ENCODE measurements at regions not wholly inside any gene's neighbourhood (a gene's known extent, or its start where the extent isn't known, plus 50 kb on each side); places are given as distances from the start of the nearest gene placed in this dataset.

- DNase-seq = no peak
Measured at GRCh38 chr5:66503203-66503789, 92.9 kb upstream of the MAST4 start.

- no peak for DNase-seq
Measured at GRCh38 chr5:66507106-66507505, 89.1 kb upstream of the MAST4 start.

GRCh38 chr5:66511491-66511890 is 84.7 kb upstream of the MAST4 start:
- DNase-seq = no peak

- DNase-seq = peak; percentile 5
Measured at GRCh38 chr5:66513130-66513529, 83.1 kb upstream of the MAST4 start.

- DNase-seq = no peak
Measured at GRCh38 chr5:66515209-66515608, 81.0 kb upstream of the MAST4 start.

- DNase-seq = peak; percentile 21
Measured at GRCh38 chr5:66516550-66516949, 79.6 kb upstream of the MAST4 start.

GRCh38 chr5:66517351-66517750 is 78.8 kb upstream of the MAST4 start:
- DNase-seq = no peak

GRCh38 chr5:66518052-66518451 is 78.1 kb upstream of the MAST4 start:
- DNase-seq = no peak

- peak; percentile 9 for DNase-seq
Measured at GRCh38 chr5:66518753-66519152, 77.4 kb upstream of the MAST4 start.

GRCh38 chr5:66519626-66520025 is 76.6 kb upstream of the MAST4 start:
- no peak for DNase-seq

GRCh38 chr5:66520854-66521253 is 75.3 kb upstream of the MAST4 start:
- no peak for DNase-seq

- DNase-seq = no peak
Measured at GRCh38 chr5:66527478-66528035, 68.6 kb upstream of the MAST4 start.

GRCh38 chr5:66529182-66529581 is 67.0 kb upstream of the MAST4 start:
- no peak for DNase-seq

- no peak for DNase-seq
Measured at GRCh38 chr5:66529704-66530103, 66.5 kb upstream of the MAST4 start.

- DNase-seq = no peak
Measured at GRCh38 chr5:66538126-66538525, 58.1 kb upstream of the MAST4 start.

GRCh38 chr5:66538531-66538930 is 57.7 kb upstream of the MAST4 start:
- no peak for DNase-seq

- DNase-seq = no peak
Measured at GRCh38 chr5:66540078-66540477, 56.1 kb upstream of the MAST4 start.

GRCh38 chr5:66542711-66543110 is 53.5 kb upstream of the MAST4 start:
- DNase-seq = no peak

Data from NCI-H345 (cell line).